IMR-90 (cell line): ENCODE measurements at regions not wholly inside any gene's neighbourhood (a gene's known extent, or its start where the extent isn't known, plus 50 kb on each side); places are given as distances from the start of the nearest gene placed in this dataset.

Experiments
- CHD1 ChIP-seq: IDR thresholded peaks from 2 replicates; pipeline ENCODE4 v1.6.1; 2012; ENCODE audit warnings: low read depth, low read length, improper control_type of control experiment
- TF ChIP-seq, protein P1 (sequence below): conservative IDR thresholded peaks from 2 replicates; pipeline ENCODE4 v1.5.1; 2012; ENCODE audit warnings: mild to moderate bottlenecking, low read depth, low read length, improper control_type of control experiment

DNA sequence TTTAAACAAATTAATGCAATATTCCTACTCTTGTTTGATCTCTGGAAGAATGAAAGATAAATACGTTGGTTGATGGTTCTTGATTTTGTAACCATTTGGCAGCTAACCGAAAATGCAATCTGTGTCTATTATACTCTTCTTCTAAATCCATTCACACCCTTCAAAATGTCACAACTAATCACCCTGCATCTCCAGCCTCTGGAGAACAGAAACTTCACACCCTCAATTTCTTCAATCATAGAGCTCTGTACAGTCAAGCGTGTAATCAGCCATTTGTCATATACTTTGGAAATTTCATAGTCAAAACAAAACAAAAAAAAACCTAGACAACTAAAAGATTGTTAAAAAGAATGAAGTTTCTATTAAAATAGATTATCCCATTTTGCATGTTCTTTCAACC, 1482.3 kb upstream of the LRRTM1 start:
- TF ChIP-seq, protein P1, sequence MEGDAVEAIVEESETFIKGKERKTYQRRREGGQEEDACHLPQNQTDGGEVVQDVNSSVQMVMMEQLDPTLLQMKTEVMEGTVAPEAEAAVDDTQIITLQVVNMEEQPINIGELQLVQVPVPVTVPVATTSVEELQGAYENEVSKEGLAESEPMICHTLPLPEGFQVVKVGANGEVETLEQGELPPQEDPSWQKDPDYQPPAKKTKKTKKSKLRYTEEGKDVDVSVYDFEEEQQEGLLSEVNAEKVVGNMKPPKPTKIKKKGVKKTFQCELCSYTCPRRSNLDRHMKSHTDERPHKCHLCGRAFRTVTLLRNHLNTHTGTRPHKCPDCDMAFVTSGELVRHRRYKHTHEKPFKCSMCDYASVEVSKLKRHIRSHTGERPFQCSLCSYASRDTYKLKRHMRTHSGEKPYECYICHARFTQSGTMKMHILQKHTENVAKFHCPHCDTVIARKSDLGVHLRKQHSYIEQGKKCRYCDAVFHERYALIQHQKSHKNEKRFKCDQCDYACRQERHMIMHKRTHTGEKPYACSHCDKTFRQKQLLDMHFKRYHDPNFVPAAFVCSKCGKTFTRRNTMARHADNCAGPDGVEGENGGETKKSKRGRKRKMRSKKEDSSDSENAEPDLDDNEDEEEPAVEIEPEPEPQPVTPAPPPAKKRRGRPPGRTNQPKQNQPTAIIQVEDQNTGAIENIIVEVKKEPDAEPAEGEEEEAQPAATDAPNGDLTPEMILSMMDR = no peak
- no peak for TF ChIP-seq CHD1
